ENCODE measurements at regions not wholly inside any gene's neighbourhood (a gene's known extent, or its start where the extent isn't known, plus 50 kb on each side); places are given as distances from the start of the nearest gene placed in this dataset.
"Not testable (repeated sequence)": the region's sequence is repeated elsewhere in the genome, so short reads cannot be mapped to it uniquely, and the experiment has no call there.

- DNase-seq (ENCODE audit: low spot score) = no peak
- Mint-ChIP-seq H3K9me3 (peaks cover 5% of the 10 kb centered on the region), H3K4me1 (ENCODE audit: low read depth) (peaks cover 28% of the 10 kb centered on the region), H3K27me3 (ENCODE audit: low read depth) (peaks cover 11% of the 10 kb centered on the region), H3K36me3 (ENCODE audit: low read depth) (peaks cover 5% of the 10 kb centered on the region), H3K27ac (peak overlapping the region; percentile 82), H3K4me3 (peak overlapping the region; percentile 21)
Observed at GRCh38 chr7:55308186-55308929, 56.8 kb upstream of the LANCL2 start.

- Mint-ChIP-seq H3K4me1 (ENCODE audit: low read depth) (peaks cover 26% of the 10 kb centered on the region), H3K27ac (peak overlapping the region; percentile 82), H3K36me3 (ENCODE audit: low read depth) (peaks cover 5% of the 10 kb centered on the region), H3K4me3 (peak overlapping the region; percentile 29), H3K9me3 (peaks cover 5% of the 10 kb centered on the region), H3K27me3 (ENCODE audit: low read depth) (peaks cover 4% of the 10 kb centered on the region)
- peak; percentile 81 for DNase-seq (ENCODE audit: low spot score)
Observed at GRCh38 chr7:55309040-55309991, 55.8 kb upstream of the LANCL2 start.

GRCh38 chr7:55310287-55311025, 54.7 kb upstream of the LANCL2 start:
- Mint-ChIP-seq H3K27ac (no peak overlapping the region), H3K27me3 (ENCODE audit: low read depth) (peaks cover 5% of the 10 kb centered on the region), H3K9me3 (peaks cover 5% of the 10 kb centered on the region), H3K36me3 (ENCODE audit: low read depth) (peaks cover 5% of the 10 kb centered on the region), H3K4me3 (no peak overlapping the region), H3K4me1 (ENCODE audit: low read depth) (peaks cover 26% of the 10 kb centered on the region)
- DNase-seq (ENCODE audit: low spot score) = no peak

DNA sequence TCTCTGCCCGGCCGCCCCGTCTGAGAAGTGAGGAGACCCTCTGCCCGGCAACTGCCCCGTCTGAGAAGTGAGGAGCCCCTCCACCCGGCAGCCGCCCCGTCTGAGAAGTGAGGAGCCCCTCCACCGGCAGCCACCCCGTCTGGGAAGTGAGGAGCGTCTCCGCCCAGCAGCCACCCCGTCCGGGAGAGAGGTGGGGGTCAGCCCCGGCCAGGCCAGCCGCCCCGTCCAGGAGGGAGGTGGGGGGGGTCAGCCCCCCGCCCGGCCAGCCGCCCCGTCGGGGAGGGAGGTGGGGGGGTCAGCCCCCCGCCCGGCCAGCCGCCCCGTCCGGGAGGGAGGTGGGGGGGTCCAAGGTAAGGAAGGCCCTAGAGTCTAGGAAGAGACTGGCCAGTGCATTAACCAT, 53.2 kb upstream of the LANCL2 start:
- not testable (repeated sequence) for H3K4me3 Mint-ChIP-seq; DNase-seq (ENCODE audit: low spot score); H3K27me3 Mint-ChIP-seq (ENCODE audit: low read depth); H3K27ac Mint-ChIP-seq; H3K36me3 Mint-ChIP-seq (ENCODE audit: low read depth); H3K9me3 Mint-ChIP-seq
- H3K4me1 Mint-ChIP-seq (ENCODE audit: low read depth) = peaks cover 26% of the 10 kb centered on the region

DNA sequence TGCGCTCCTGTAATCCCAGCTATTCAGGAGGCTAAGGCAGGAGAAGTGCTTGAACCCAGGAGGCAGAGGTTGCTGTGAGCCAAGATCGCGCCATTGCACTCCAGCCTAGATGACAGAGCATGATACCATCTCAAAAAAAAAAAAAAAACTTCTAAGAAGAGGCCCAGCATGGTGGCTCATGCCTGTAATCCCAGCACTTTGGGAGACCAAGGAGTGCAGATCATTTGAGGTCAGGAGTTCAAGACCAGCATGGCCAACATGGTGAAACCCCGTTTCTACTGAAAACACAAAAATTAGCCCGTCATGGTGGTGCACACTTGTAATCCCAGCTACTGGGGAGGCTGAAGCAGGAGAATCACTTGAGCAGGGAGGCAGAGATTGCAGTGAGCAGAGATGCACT, 51.5 kb upstream of the LANCL2 start:
- peaks cover 17% of the 10 kb centered on the region for H3K4me1 Mint-ChIP-seq (ENCODE audit: low read depth)
- H3K27ac Mint-ChIP-seq; H3K36me3 Mint-ChIP-seq (ENCODE audit: low read depth): not testable (repeated sequence)

GRCh38 chr7:55314967-55315366, 50.2 kb upstream of the LANCL2 start:
- Mint-ChIP-seq H3K36me3 (ENCODE audit: low read depth) (no peaks in the 10 kb centered on the region), H3K4me3 (no peak overlapping the region), H3K9me3 (peaks cover 5% of the 10 kb centered on the region), H3K4me1 (ENCODE audit: low read depth) (peaks cover 5% of the 10 kb centered on the region), H3K27me3 (ENCODE audit: low read depth) (peaks cover 13% of the 10 kb centered on the region), H3K27ac (no peak overlapping the region)
- DNase-seq (ENCODE audit: low spot score) = no peak

More for the DNA sequence above, 51.5 kb upstream of the LANCL2 start:
- not testable (repeated sequence) for H3K9me3 Mint-ChIP-seq; H3K27me3 Mint-ChIP-seq (ENCODE audit: low read depth); DNase-seq (ENCODE audit: low spot score); H3K4me3 Mint-ChIP-seq

Data from T-helper 2 cell treated with Interferon-gamma antibody and Interleukin-4, amounts not matched to agents 5 μg/mL and 100 μg/mL, for 36 hours (primary cell).